PC-9 (cell line): ENCODE measurements at regions not wholly inside any gene's neighbourhood (a gene's known extent, or its start where the extent isn't known, plus 50 kb on each side); places are given as distances from the start of the nearest gene placed in this dataset.
"Not testable (repeated sequence)": the region's sequence is repeated elsewhere in the genome, so short reads cannot be mapped to it uniquely, and the experiment has no call there.

Experiments used
- BruUV-seq: library from RNA; stranded (reverse); fragments of 400-500 nt; replicated peaks from 2 replicates; lab custom pipeline; 2021; lab: Mats Ljungman, UMichigan
- CTCF ChIA-PET: fragments of 300-600 bp; sonication (Branson Sonifier 250); formaldehyde crosslinking; loops from one replicate; lab custom pipeline; 2022; ENCODE audit warnings: antibody characterized with exemption; lab: Charles Lee
- POLR2A ChIA-PET: fragments of 300-600 bp; sonication (Branson Sonifier 250); formaldehyde crosslinking; loops from one replicate; lab custom pipeline; 2022; ENCODE audit warnings: antibody characterized with exemption; ENCODE audit not compliant: unreplicated experiment; lab: Charles Lee
- DNase-seq, 2 experiments: peaks; one replicate each; pipeline versions ENCODE4 v3.0.0 to v3.0.0-alpha.2; 2015 to 2022; ENCODE audit warnings: mixed read lengths in 1 of 2
- H2AFZ ChIP-seq: fragments of 200-600 bp; sonication (generic); 2 replicates; pipeline ENCODE4 v1.8.1; 2017; ENCODE audit warnings: antibody characterized with exemption
- H3F3A ChIP-seq: fragments of 200-600 bp; sonication (generic); 2 replicates; pipeline ENCODE4 v1.8.1; 2017; ENCODE audit warnings: antibody characterized with exemption, mild to moderate bottlenecking, low read depth; ENCODE audit not compliant: insufficient read depth
- H3K27ac ChIP-seq: fragments of 200-600 bp; sonication (generic); 2 replicates; pipeline ENCODE4 v1.6.1; 2016; ENCODE audit warnings: mixed run types
- H3K27me3 ChIP-seq: fragments of 200-600 bp; sonication (generic); 2 replicates; pipeline ENCODE4 v1.6.1; 2016; ENCODE audit warnings: low read depth, mixed run types; ENCODE audit not compliant: insufficient read depth
- H3K36me3 ChIP-seq: fragments of 200-600 bp; sonication (generic); 2 replicates; pipeline ENCODE4 v1.6.1; 2016; ENCODE audit warnings: low read depth, mixed run types
- H3K4me1 ChIP-seq: fragments of 200-600 bp; sonication (generic); replicated peaks from 2 replicates; pipeline ENCODE4 v1.6.1; 2016; ENCODE audit warnings: mixed run types; ENCODE audit not compliant: insufficient read depth
- H3K4me2 ChIP-seq: fragments of 200-600 bp; sonication (generic); 2 replicates; pipeline ENCODE4 v1.6.1; 2017; ENCODE audit warnings: mixed run types
- H3K4me3 ChIP-seq: fragments of 200-600 bp; sonication (generic); 2 replicates; pipeline ENCODE4 v1.6.1; 2016; ENCODE audit warnings: mixed run types
- H3K79me2 ChIP-seq: fragments of 200-600 bp; sonication (generic); 2 replicates; pipeline ENCODE4 v1.6.1; 2017; ENCODE audit warnings: low read depth, mixed run types
- H3K9me2 ChIP-seq: fragments of 200-600 bp; sonication (generic); 2 replicates; pipeline ENCODE4 v1.8.1; 2017; ENCODE audit warnings: mild to moderate bottlenecking; ENCODE audit not compliant: insufficient read depth
- H3K9me3 ChIP-seq: fragments of 200-600 bp; sonication (generic); 2 replicates; pipeline ENCODE4 v1.8.1; 2016; ENCODE audit warnings: low read depth; ENCODE audit not compliant: insufficient read depth
- H4K20me1 ChIP-seq: fragments of 200-600 bp; sonication (generic); 2 replicates; pipeline ENCODE4 v1.8.1; 2017; ENCODE audit not compliant: insufficient read depth
- EZH2 ChIP-seq: fragments of 200-600 bp; sonication (generic); IDR thresholded peaks from 2 replicates; pipeline ENCODE4 v1.8.0; 2017; ENCODE audit warnings: antibody characterized with exemption, low read depth
- intact Hi-C: fragments of 100-400 bp; cut with micrococcal nuclease; formaldehyde crosslinking; loops from one replicate; pipeline ENCODE4 v1.10.0; 2022; ENCODE audit not compliant: unreplicated experiment
- TF ChIP-seq, protein P1 (sequence below): fragments of 200-600 bp; sonication (generic); conservative IDR thresholded peaks from 2 replicates; pipeline ENCODE4 v1.6.1; 2017; ENCODE audit warnings: mixed run types, antibody characterized with exemption, mild to moderate bottlenecking, moderate library complexity

DNA sequence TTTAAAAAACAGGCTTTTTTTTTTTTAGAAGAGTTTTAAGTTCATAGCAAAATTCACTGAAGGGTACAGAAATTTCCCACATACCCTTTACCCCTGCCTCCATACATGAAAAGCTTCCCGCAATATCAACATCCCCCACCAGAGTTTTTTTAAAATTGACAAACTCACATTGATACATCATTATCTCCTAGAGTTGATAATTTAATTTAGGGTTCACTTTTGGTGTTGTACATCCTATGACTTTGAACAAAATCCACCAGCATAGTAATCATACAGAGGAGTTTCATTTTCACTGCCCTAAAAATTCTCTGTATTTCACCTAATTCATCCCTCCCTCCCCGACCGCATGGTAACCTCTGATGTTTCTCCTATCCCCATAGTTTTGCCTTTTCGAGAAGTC is 53.6 kb upstream of the KCNK2 start:
- Histone ChIP-seq H3K4me1 (no peaks in the 10 kb centered on the region), H3K9me3 (no peaks in the 10 kb centered on the region), H3K79me2 (no peaks in the 10 kb centered on the region), H3K27ac (no peak overlapping the region), H4K20me1 (no peaks in the 10 kb centered on the region), H3K27me3 (no peaks in the 10 kb centered on the region), H3K36me3 (no peaks in the 10 kb centered on the region), H2AFZ (no peak overlapping the region), H3K4me3 (no peak overlapping the region), H3K4me2 (no peak overlapping the region), H3F3A (no peaks in the 10 kb centered on the region; the same call in 1 of the 2 replicates), H3K9me2 (no peaks in the 10 kb centered on the region; the same call in 1 of the 2 replicates)
- no peak for DNase-seq
- ChIA-PET POLR2A (no interaction called here), CTCF (interaction anchor here (0.6 kb wide), 1 partner anchor 19 kb away, joined by 3 read pairs; no protein-coding TSS in a partner anchor)
- BruUV-seq, result no TSS peak
- intact Hi-C loops, result no loop called here
- no peak for TF ChIP-seq EZH2
- TF ChIP-seq, protein P1, sequence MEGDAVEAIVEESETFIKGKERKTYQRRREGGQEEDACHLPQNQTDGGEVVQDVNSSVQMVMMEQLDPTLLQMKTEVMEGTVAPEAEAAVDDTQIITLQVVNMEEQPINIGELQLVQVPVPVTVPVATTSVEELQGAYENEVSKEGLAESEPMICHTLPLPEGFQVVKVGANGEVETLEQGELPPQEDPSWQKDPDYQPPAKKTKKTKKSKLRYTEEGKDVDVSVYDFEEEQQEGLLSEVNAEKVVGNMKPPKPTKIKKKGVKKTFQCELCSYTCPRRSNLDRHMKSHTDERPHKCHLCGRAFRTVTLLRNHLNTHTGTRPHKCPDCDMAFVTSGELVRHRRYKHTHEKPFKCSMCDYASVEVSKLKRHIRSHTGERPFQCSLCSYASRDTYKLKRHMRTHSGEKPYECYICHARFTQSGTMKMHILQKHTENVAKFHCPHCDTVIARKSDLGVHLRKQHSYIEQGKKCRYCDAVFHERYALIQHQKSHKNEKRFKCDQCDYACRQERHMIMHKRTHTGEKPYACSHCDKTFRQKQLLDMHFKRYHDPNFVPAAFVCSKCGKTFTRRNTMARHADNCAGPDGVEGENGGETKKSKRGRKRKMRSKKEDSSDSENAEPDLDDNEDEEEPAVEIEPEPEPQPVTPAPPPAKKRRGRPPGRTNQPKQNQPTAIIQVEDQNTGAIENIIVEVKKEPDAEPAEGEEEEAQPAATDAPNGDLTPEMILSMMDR, result no peak

DNA sequence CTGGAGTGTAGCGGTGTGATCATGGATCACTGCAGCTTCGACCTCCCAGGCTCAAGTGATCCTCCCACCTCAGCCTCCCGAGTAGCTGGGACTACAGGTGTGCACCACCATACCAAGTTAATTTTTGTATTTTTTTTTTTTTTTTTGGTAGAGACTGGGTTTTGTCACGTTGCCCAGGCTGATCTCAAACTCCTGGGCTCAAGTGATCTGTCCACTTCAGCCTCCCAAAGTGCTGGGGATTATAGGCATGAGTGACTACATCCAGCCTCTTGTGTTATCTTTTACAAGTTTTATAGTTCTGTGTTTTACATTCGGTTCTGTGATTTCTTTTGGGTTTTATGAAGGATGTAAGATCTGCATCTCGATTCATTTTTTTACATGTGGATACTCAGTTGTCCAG is 52.0 kb upstream of the KCNK2 start:
- H3K79me2 ChIP-seq, intact Hi-C loops, DNase-seq, H3K4me2 ChIP-seq, H3F3A ChIP-seq, H3K9me2 ChIP-seq, H3K4me1 ChIP-seq, CTCF ChIA-PET, H3K27me3 ChIP-seq, POLR2A ChIA-PET, H3K36me3 ChIP-seq, H3K4me3 ChIP-seq, BruUV-seq, H4K20me1 ChIP-seq, H3K27ac ChIP-seq, H3K9me3 ChIP-seq: not testable (repeated sequence)
- H2AFZ ChIP-seq, result 0 out of 2 replicates have a peak overlapping the region, but pooled peaks have one; percentile 21

- POLR2A ChIA-PET, result no interaction called here
- no peaks in the 10 kb centered on the region; the same call in 1 of the 2 replicates for H3K9me2 ChIP-seq
Measured at GRCh38 chr1:215031392-215031791, 51.1 kb upstream of the KCNK2 start.

More at GRCh38 chr1:215031392-215031791, 51.1 kb upstream of the KCNK2 start:
- no peaks in the 10 kb centered on the region for H3K9me3 ChIP-seq
- no peaks in the 10 kb centered on the region for H3K4me1 ChIP-seq
- H3K4me3 ChIP-seq, result no peak overlapping the region
- H3K4me2 ChIP-seq, result no peak overlapping the region
- TF ChIP-seq EZH2, result no peak
- TF ChIP-seq, protein P1, result no peak
- no peak for DNase-seq
- intact Hi-C loops, result no loop called here
- H3F3A ChIP-seq, result no peaks in the 10 kb centered on the region; the same call in 1 of the 2 replicates
- BruUV-seq, result no TSS peak
- CTCF ChIA-PET, result no interaction called here
- H4K20me1 ChIP-seq, result no peaks in the 10 kb centered on the region
- no peaks in the 10 kb centered on the region for H3K79me2 ChIP-seq
- no peaks in the 10 kb centered on the region for H3K27me3 ChIP-seq
- no peaks in the 10 kb centered on the region for H3K36me3 ChIP-seq
- H2AFZ ChIP-seq, result 0 out of 2 replicates have a peak overlapping the region, but pooled peaks have one; percentile 21
- H3K27ac ChIP-seq, result no peak overlapping the region
